Peyer's patch (tissue), 4 donors: ENCODE measurements at regions not wholly inside any gene's neighbourhood (a gene's known extent, or its start where the extent isn't known, plus 50 kb on each side); places are given as distances from the start of the nearest gene placed in this dataset.

Source experiments
- DNase-seq, 3 donors: peaks; one replicate each; pipeline ENCODE4 v3.0.0-alpha.2; 2017 to 2019
- H3K27ac ChIP-seq, 4 donors: fragments of 200-600 bp; sonication (generic); one replicate each; pipeline ENCODE4 v1.5.1; 2016 to 2019
- H3K27me3 ChIP-seq, 2 donors: fragments of 200-600 bp; sonication (generic); one replicate each; pipeline ENCODE4 v1.5.1; 2019
- H3K36me3 ChIP-seq, 3 donors: fragments of 200-600 bp; sonication (generic); one replicate each; pipeline ENCODE4 v1.5.1; 2016 to 2019
- H3K4me1 ChIP-seq, 4 donors: fragments of 200-600 bp; sonication (generic); one replicate each; pipeline ENCODE4 v1.5.1; 2016 to 2019
- H3K4me3 ChIP-seq, 4 donors: fragments of 200-600 bp; sonication (generic); 1 replicate in 3 of 4; 2 replicates in 1 of 4; pipeline ENCODE4 v1.5.1; 2016 to 2019; ENCODE audit warnings: mild to moderate bottlenecking in 1 of 4
- H3K9me3 ChIP-seq, 4 donors: fragments of 200-600 bp; sonication (generic); one replicate each; pipeline ENCODE4 v1.5.1; 2016 to 2019; ENCODE audit warnings: mild to moderate bottlenecking in 1 of 4
- POLR2A ChIP-seq, 2 donors: fragments of 450-650 bp; IDR thresholded peaks; one replicate each; pipeline ENCODE4 v1.5.1; 2017; ENCODE audit warnings: antibody characterized with exemption in 2 of 2, mild to moderate bottlenecking in 2 of 2, moderate library complexity in 2 of 2
- TF ChIP-seq, protein P1 (sequence below), 6 experiments: fragments of 450-650 bp in 4 of 6; fragments of 200-600 bp in 2 of 6; sonication (generic) in 1 of 6; IDR thresholded peaks; one replicate each; pipeline ENCODE4 v1.5.1; 2017 to 2019; ENCODE audit warnings: antibody characterized with exemption in 6 of 6, mild to moderate bottlenecking in 3 of 6, moderate library complexity in 1 of 6

DNA sequence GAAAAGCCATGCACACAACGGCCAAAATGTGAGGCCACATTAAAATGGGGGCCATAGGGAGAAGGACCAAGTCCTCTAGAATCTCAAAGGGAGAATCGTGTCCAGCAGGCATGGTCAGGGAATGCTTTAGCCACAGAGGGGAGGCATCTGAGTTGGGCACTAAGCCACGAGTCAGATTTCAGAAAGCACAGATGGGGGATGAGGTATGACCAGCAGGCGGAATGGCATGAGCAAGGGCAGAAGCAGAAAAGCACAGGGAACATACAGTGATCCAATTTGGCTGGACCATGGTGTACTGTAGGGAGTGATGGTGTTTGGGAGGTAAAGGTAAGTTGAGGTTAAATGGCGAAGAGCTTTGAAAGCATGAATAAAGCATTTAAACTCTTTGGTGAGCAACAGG lies 214.6 kb downstream of the TLE1 start:
- no peak overlapping the region for H3K27ac ChIP-seq
- no peak for DNase-seq
- no peak for TF ChIP-seq POLR2A (IDR thresholded peaks at IDR 0.05)
- TF ChIP-seq, protein P1, sequence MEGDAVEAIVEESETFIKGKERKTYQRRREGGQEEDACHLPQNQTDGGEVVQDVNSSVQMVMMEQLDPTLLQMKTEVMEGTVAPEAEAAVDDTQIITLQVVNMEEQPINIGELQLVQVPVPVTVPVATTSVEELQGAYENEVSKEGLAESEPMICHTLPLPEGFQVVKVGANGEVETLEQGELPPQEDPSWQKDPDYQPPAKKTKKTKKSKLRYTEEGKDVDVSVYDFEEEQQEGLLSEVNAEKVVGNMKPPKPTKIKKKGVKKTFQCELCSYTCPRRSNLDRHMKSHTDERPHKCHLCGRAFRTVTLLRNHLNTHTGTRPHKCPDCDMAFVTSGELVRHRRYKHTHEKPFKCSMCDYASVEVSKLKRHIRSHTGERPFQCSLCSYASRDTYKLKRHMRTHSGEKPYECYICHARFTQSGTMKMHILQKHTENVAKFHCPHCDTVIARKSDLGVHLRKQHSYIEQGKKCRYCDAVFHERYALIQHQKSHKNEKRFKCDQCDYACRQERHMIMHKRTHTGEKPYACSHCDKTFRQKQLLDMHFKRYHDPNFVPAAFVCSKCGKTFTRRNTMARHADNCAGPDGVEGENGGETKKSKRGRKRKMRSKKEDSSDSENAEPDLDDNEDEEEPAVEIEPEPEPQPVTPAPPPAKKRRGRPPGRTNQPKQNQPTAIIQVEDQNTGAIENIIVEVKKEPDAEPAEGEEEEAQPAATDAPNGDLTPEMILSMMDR (IDR thresholded peaks at IDR 0.05), result no peak
- H3K4me1 ChIP-seq, result no peaks in the 10 kb centered on the region
- H3K4me3 ChIP-seq, result no peak overlapping the region
- no peaks in the 10 kb centered on the region for H3K36me3 ChIP-seq
- no peaks in the 10 kb centered on the region for H3K9me3 ChIP-seq
- H3K27me3 ChIP-seq, result no peaks in the 10 kb centered on the region

DNA sequence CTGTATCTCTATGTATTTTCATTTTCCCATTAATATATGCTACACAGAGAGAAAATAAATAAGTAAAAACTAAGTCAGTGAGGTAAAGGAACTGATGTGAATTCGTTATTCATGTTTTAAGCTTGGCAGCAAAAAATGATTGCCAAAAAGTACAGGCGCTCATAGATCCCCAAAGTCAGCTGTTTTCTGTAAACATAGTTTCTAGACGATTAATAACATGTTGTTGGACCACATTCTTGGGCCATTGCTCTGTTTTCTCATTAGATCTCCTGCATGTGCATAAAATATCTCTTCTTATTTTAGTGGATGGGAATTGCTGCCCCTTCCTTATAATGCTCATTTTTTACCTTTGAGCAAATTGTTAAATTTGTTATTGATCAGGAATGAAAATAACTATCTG lies 215.2 kb downstream of the TLE1 start:
- H3K36me3 ChIP-seq, result no peaks in the 10 kb centered on the region
- no peaks in the 10 kb centered on the region for H3K4me1 ChIP-seq
- H3K9me3 ChIP-seq, result no peaks in the 10 kb centered on the region
- H3K27ac ChIP-seq, result no peak overlapping the region
- no peak for TF ChIP-seq POLR2A (IDR thresholded peaks at IDR 0.05)
- TF ChIP-seq, protein P1 (IDR thresholded peaks at IDR 0.05), result no peak
- H3K27me3 ChIP-seq, result no peaks in the 10 kb centered on the region
- no peak for DNase-seq
- no peak overlapping the region for H3K4me3 ChIP-seq

DNA sequence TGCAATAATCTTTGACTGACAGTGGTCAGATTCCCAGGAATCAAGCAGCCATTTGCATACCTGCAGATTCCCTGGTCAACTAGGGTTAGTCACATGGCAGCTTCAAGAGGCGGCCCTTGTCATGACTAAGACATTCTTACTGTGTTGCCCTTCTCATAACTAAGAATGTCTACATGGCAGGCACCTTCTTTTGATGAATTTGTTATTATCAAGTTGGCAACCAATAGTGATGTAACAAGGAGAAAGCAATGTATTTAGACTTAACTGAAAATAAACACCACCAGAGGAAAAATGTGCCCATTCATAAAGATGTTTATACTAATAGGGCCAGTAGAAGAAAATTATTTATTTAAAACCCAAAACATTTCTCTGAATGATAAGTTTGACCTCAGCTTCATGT lies 215.6 kb downstream of the TLE1 start:
- Histone ChIP-seq H3K9me3 (no peaks in the 10 kb centered on the region), H3K4me1 (no peaks in the 10 kb centered on the region), H3K27ac (no peak overlapping the region), H3K36me3 (no peaks in the 10 kb centered on the region), H3K4me3 (no peak overlapping the region), H3K27me3 (no peaks in the 10 kb centered on the region)
- no peak for DNase-seq
- no peak for TF ChIP-seq POLR2A (IDR thresholded peaks at IDR 0.05)
- TF ChIP-seq, protein P1 (IDR thresholded peaks at IDR 0.05), result no peak

DNA sequence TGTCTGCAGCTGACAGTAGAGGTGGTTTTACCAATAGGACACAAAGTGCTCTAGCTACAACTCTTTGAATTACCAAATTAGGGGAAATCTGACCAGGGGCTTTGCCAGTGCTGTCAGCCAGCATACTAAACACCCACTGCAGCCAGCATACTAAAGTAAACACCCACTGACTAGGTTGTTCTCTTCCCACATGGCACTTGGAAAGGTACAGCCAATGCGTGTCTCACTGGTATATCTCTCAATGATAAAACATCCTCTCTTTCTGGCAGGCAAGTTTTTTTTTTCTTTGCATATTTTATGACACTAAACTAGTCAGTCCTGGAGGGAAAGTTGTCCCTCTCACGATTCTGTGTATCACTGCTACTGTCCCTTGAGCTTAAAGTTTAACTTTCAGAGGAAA lies 216.1 kb downstream of the TLE1 start:
- no peak for DNase-seq

DNA sequence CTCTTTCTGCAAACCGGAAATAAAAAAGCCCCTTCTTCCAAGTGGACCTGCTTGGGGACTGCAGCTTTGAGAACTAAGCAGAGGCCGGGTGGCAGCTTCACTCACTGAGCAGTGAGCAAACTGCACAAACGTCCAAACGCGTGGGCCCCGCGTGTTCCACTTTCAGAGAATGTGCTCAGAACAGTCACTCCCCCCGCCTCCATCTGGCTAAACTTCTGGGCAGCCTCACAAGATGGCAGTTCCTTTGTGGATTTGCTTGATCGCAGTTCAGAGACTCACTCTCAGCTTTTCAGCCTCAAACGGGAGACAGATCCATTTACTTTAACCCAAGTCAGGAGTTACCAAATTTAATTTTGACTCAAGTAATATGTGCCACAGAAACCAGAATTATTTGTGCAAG lies 216.6 kb downstream of the TLE1 start:
- TF ChIP-seq POLR2A (IDR thresholded peaks at IDR 0.05), result no peak
- TF ChIP-seq, protein P1 (IDR thresholded peaks at IDR 0.05), result no peak
- H3K9me3 ChIP-seq, result no peaks in the 10 kb centered on the region
- H3K27me3 ChIP-seq, result no peaks in the 10 kb centered on the region
- H3K4me3 ChIP-seq, result no peak overlapping the region
- no peaks in the 10 kb centered on the region for H3K36me3 ChIP-seq
- DNase-seq, result no peak
- no peaks in the 10 kb centered on the region for H3K4me1 ChIP-seq
- H3K27ac ChIP-seq, result no peak overlapping the region

More for the DNA sequence above, 216.1 kb downstream of the TLE1 start:
- Histone ChIP-seq H3K36me3 (no peaks in the 10 kb centered on the region), H3K4me3 (no peak overlapping the region), H3K4me1 (no peaks in the 10 kb centered on the region), H3K9me3 (no peaks in the 10 kb centered on the region), H3K27me3 (no peaks in the 10 kb centered on the region), H3K27ac (no peak overlapping the region)
- TF ChIP-seq, protein P1 (IDR thresholded peaks at IDR 0.05), result no peak
- TF ChIP-seq POLR2A (IDR thresholded peaks at IDR 0.05), result no peak

DNA sequence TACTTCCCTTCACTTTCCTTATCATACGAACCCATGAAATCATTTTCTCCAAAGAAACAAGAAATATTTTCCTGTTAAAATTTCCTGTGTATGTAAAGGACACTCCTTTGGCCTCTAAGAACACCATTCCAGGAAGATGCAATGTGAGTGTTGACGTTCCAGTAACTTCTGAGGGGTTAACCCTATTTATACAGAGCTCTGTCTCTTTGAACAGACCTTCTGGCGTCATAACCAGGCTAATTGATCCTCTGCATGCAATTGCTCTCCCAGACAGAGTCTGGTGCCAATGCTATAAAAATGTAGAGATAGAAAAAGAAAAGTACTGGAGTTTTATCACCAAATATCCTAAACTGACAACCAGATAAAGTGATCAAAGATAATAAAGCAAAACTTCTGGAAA lies 218.5 kb downstream of the TLE1 start:
- Histone ChIP-seq H3K4me1 (no peaks in the 10 kb centered on the region), H3K9me3 (no peaks in the 10 kb centered on the region), H3K27me3 (no peaks in the 10 kb centered on the region), H3K36me3 (no peaks in the 10 kb centered on the region), H3K4me3 (no peak overlapping the region), H3K27ac (no peak overlapping the region)
- DNase-seq, result no peak
- TF ChIP-seq POLR2A (IDR thresholded peaks at IDR 0.05), result no peak
- TF ChIP-seq, protein P1 (IDR thresholded peaks at IDR 0.05), result no peak
